ENCODE measurements at regions not wholly inside any gene's neighbourhood (a gene's known extent, or its start where the extent isn't known, plus 50 kb on each side); places are given as distances from the start of the nearest gene placed in this dataset.

DNA sequence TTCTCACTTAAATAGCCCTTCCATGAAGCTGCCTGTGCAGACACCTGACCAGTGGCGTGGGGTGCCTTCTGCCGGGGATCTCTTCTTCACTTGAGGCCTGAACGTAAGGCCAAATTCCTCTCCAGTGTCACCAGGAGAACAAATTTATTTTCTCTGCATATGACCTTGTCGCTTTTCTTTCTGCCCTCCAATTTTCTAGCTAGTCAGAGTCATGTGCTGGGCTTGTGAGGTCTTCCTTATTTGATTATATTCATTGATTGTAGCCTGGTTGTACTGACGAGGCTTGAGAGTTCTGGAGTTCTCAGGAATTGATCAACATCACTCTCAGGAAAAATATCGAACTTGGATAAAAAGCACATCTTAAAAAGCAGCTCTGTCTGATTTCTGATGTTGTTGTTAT, 255.7 kb downstream of the BUB3 start:
- Histone ChIP-seq H2AFZ (ENCODE audit: low read depth, low read length) (no peak overlapping the region), H3K36me3 (ENCODE audit: control insufficient read depth in 2 of 2, extremely low read depth in 1 of 2, insufficient read depth in 2 of 2, low read length in 2 of 2) (no peaks in the 10 kb centered on the region), H3K9me1 (replicated peaks; ENCODE audit: control insufficient read depth, extremely low read depth, insufficient read depth, low read length) (no peaks in the 10 kb centered on the region), H3K27me3 (ENCODE audit: control insufficient read depth in 2 of 2, insufficient read depth in 2 of 2, low read length in 2 of 2) (no peaks in the 10 kb centered on the region), H3K9ac (replicated peaks; ENCODE audit: extremely low read depth, insufficient read depth, low read length) (no peak overlapping the region), H3K4me3 (replicated peaks in 1 of 3; ENCODE audit: insufficient read depth in 1 of 3, low read depth in 1 of 3, low read length in 3 of 3) (no peak overlapping the region), H3K79me2 (ENCODE audit: control insufficient read depth, insufficient read depth, low read length) (no peaks in the 10 kb centered on the region), H3K4me2 (ENCODE audit: insufficient read depth, low read length) (no peak overlapping the region), H3K9me3 (replicated peaks; ENCODE audit: control insufficient read depth, insufficient read depth, low read length) (no peaks in the 10 kb centered on the region), H3K27ac (ENCODE audit: insufficient read depth, low read depth, low read length) (no peak overlapping the region), H3K4me1 (ENCODE audit: control insufficient read depth, extremely low read depth, insufficient read depth, low read length) (no peaks in the 10 kb centered on the region), H4K20me1 (replicated peaks; ENCODE audit: control insufficient read depth, extremely low read depth, insufficient read depth, low read length) (no peaks in the 10 kb centered on the region)
- intact Hi-C loops (cut with micrococcal nuclease): no loop called here
- TF ChIP-seq FOS (IDR thresholded peaks at IDR 0.05; ENCODE audit: borderline replicate concordance, insufficient read depth, low read length) (no peak), GATA2 (IDR thresholded peaks at IDR 0.05; ENCODE audit: insufficient read depth, insufficient read length, low read depth, low read length) (no peak), JUN (IDR thresholded peaks at IDR 0.05; ENCODE audit: borderline replicate concordance, insufficient read depth, insufficient read length, low read depth) (no peak), EZH2 (IDR thresholded peaks at IDR 0.05; ENCODE audit: borderline replicate concordance, low read depth, low read length, severe bottlenecking) (no peak), MYC (IDR thresholded peaks at IDR 0.05; ENCODE audit: low read depth, low read length) (no peak), POLR2A (IDR thresholded peaks at IDR 0.05; ENCODE audit: low read depth, low read length) (no peak), POLR2AphosphoS5 (IDR thresholded peaks at IDR 0.05; ENCODE audit: insufficient read depth, low read depth, low read length) (no peak)
- TF ChIP-seq, protein P1, sequence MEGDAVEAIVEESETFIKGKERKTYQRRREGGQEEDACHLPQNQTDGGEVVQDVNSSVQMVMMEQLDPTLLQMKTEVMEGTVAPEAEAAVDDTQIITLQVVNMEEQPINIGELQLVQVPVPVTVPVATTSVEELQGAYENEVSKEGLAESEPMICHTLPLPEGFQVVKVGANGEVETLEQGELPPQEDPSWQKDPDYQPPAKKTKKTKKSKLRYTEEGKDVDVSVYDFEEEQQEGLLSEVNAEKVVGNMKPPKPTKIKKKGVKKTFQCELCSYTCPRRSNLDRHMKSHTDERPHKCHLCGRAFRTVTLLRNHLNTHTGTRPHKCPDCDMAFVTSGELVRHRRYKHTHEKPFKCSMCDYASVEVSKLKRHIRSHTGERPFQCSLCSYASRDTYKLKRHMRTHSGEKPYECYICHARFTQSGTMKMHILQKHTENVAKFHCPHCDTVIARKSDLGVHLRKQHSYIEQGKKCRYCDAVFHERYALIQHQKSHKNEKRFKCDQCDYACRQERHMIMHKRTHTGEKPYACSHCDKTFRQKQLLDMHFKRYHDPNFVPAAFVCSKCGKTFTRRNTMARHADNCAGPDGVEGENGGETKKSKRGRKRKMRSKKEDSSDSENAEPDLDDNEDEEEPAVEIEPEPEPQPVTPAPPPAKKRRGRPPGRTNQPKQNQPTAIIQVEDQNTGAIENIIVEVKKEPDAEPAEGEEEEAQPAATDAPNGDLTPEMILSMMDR (IDR thresholded peaks at IDR 0.05; ENCODE audit: extremely low read depth in 1 of 2, insufficient read depth in 1 of 2, low read depth in 1 of 2, low read length in 2 of 2): no peak
- TF ChIP-seq, protein P2, sequence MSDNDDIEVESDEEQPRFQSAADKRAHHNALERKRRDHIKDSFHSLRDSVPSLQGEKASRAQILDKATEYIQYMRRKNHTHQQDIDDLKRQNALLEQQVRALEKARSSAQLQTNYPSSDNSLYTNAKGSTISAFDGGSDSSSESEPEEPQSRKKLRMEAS (IDR thresholded peaks at IDR 0.05; ENCODE audit: insufficient read depth, insufficient read length): no peak
- DNase-seq (ENCODE audit: low read depth, low spot score) (no peak), FAIRE-seq (no peak)
- dilution Hi-C loops (cut with MboI; ENCODE audit: extremely low pct_ligation_motif_present, low sequenced_read_pairs): no loop called here
- ChIA-PET POLR2A (no interaction called here), CTCF (no interaction called here)
- no TSS peak for BruUV-seq (replicated peaks)
